Trophoblast cell (in vitro differentiated cells and primary cell): ENCODE measurements at regions not wholly inside any gene's neighbourhood (a gene's known extent, or its start where the extent isn't known, plus 50 kb on each side); places are given as distances from the start of the nearest gene placed in this dataset.

Experiments used
- DNase-seq, 2 donors: peaks; one replicate each; pipeline ENCODE4 v3.0.0-alpha.2; 2016
- H2AFZ ChIP-seq: 2 replicates; pipeline ENCODE4 v1.6.1; 2013; ENCODE audit warnings: low read length, moderate library complexity, mild to moderate bottlenecking; ENCODE audit not compliant: insufficient read depth, poor library complexity
- H2AK5ac ChIP-seq: 2 replicates; pipeline ENCODE4 v1.6.1; 2013; ENCODE audit warnings: mild to moderate bottlenecking, low read length
- H2BK120ac ChIP-seq: 2 replicates; pipeline ENCODE4 v1.6.1; 2013; ENCODE audit warnings: low read length, mild to moderate bottlenecking, moderate library complexity; ENCODE audit not compliant: insufficient read depth, poor library complexity
- H2BK12ac ChIP-seq: 2 replicates; pipeline ENCODE4 v1.6.1; 2013; ENCODE audit warnings: mild to moderate bottlenecking, low read length, moderate library complexity
- H2BK5ac ChIP-seq: 2 replicates; pipeline ENCODE4 v1.6.1; 2013; ENCODE audit warnings: low read length, low read depth, moderate library complexity, mild to moderate bottlenecking; ENCODE audit not compliant: poor library complexity
- H3K14ac ChIP-seq: 2 replicates; pipeline ENCODE4 v1.6.1; 2013; ENCODE audit warnings: mild to moderate bottlenecking, low read length
- H3K18ac ChIP-seq: 2 replicates; pipeline ENCODE4 v1.6.1; 2013; ENCODE audit warnings: mild to moderate bottlenecking, low read length
- H3K23ac ChIP-seq: 2 replicates; pipeline ENCODE4 v1.6.1; 2013; ENCODE audit warnings: low read length
- H3K27ac ChIP-seq: 2 replicates; pipeline ENCODE4 v1.5.1; 2013; ENCODE audit warnings: low read depth, mild to moderate bottlenecking, inconsistent platforms, low read length, moderate library complexity
- H3K27me3 ChIP-seq: 2 replicates; pipeline ENCODE4 v1.6.1; 2013; ENCODE audit warnings: inconsistent platforms, mild to moderate bottlenecking, low read length, moderate library complexity; ENCODE audit not compliant: insufficient read depth
- H3K36me3 ChIP-seq, 2 experiments: 1 replicate in 1 of 2; 2 replicates in 1 of 2; pipeline ENCODE4 v1.6.1; 2013; ENCODE audit warnings: low read length in 2 of 2, mild to moderate bottlenecking in 2 of 2, moderate library complexity in 1 of 2; ENCODE audit not compliant: insufficient read depth in 2 of 2, control insufficient read depth in 1 of 2
- H3K4ac ChIP-seq: 2 replicates; pipeline ENCODE4 v1.6.1; 2013; ENCODE audit warnings: low read depth, mild to moderate bottlenecking, low read length, moderate library complexity
- H3K4me1 ChIP-seq, 2 experiments: 1 replicate in 1 of 2; 2 replicates in 1 of 2; pipeline ENCODE4 v1.6.1; 2013; ENCODE audit warnings: low read length in 2 of 2, mild to moderate bottlenecking in 2 of 2, moderate library complexity in 1 of 2; ENCODE audit not compliant: insufficient read depth in 2 of 2, control insufficient read depth in 1 of 2
- H3K4me2 ChIP-seq: 2 replicates; pipeline ENCODE4 v1.6.1; 2013; ENCODE audit warnings: inconsistent platforms, mild to moderate bottlenecking, low read length, moderate library complexity
- H3K4me3 ChIP-seq: 2 replicates; pipeline ENCODE4 v1.5.1; 2013; ENCODE audit warnings: mild to moderate bottlenecking, low read depth, low read length, inconsistent platforms
- H3K79me1 ChIP-seq: one replicate; pipeline ENCODE4 v1.6.1; 2013; ENCODE audit warnings: low read length
- H3K79me2 ChIP-seq: 2 replicates; pipeline ENCODE4 v1.6.1; 2013; ENCODE audit warnings: low read length, mild to moderate bottlenecking; ENCODE audit not compliant: control insufficient read depth, insufficient read depth, poor library complexity
- H3K9ac ChIP-seq: 2 replicates; pipeline ENCODE4 v1.6.1; 2013; ENCODE audit warnings: mild to moderate bottlenecking, low read length
- H3K9me3 ChIP-seq: 2 replicates; pipeline ENCODE4 v1.6.1; 2013; ENCODE audit warnings: low read depth, mild to moderate bottlenecking, control low read depth, inconsistent platforms, low read length; ENCODE audit not compliant: insufficient read depth
- H4K12ac ChIP-seq: 2 replicates; pipeline ENCODE4 v1.6.1; 2013; ENCODE audit warnings: low read depth, mild to moderate bottlenecking, low read length, moderate library complexity
- H4K8ac ChIP-seq: 2 replicates; pipeline ENCODE4 v1.6.1; 2013; ENCODE audit warnings: low read depth, mild to moderate bottlenecking, low read length, moderate library complexity
- H4K91ac ChIP-seq: one replicate; pipeline ENCODE4 v1.6.1; 2013; ENCODE audit warnings: low read depth, mild to moderate bottlenecking, low read length, moderate library complexity
- WGBS: extraction: QIAGEN DNeasy Blood & Tissue Kit; methylation state at CpG from one replicate; pipeline ENCODE4 v1.1.7; 2013; ENCODE audit warnings: missing lambda C conversion rate; ENCODE audit not compliant: insufficient read length, insufficient coverage; ENCODE audit errors: extremely low coverage; 5-methylcytosine and 5-hydroxymethylcytosine counted together

DNA sequence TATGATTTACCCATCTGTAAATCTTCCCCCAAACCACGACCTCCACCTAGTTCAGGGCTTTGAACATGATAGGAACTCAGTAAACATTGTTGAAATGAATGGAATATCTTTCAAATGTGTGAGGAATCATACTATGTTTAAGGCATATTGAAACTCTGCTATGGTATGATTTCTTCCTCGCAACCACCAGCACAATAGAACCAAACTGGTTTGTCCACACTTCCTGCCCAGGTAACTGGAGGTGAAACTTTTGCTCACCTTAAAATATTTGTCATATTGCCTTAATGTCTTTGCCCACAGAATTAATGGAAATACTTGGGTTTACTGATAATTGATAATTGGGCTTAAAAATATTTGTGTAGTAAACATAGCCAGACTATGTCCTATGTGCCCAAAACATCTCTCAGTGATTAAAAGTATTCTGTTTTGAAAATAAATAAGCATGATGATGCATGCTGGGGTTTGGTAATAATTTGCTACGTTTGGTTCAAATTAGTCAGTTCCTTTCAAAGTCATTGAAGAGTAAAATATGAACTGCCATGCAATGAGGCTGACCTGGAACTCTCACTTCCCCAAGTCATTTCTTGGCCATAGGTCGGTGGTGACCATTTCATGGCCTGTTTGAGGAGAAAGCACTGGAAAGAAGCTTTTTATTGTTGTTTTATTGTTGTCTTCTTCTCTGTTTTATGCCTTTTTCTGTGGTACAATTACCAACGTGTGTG is 73.3 kb downstream of the TNFSF18 start:
- Histone ChIP-seq H2AK5ac (no peak overlapping the region), H3K36me3 (no peaks in the 10 kb centered on the region), H3K27ac (no peak overlapping the region), H3K4me1 (peaks cover 0 to 2% of the 10 kb centered on the region in 2 experiments), H3K23ac (no peak overlapping the region), H3K4ac (no peak overlapping the region), H3K14ac (no peak overlapping the region), H3K79me1 (peaks cover 2% of the 10 kb centered on the region), H2AFZ (no peak overlapping the region), H2BK5ac (no peak overlapping the region), H2BK120ac (no peak overlapping the region), H3K18ac (no peak overlapping the region), H4K12ac (no peak overlapping the region), H3K4me2 (no peak overlapping the region), H3K4me3 (no peak overlapping the region), H3K27me3 (no peaks in the 10 kb centered on the region), H4K91ac (no peak overlapping the region), H2BK12ac (no peak overlapping the region), H3K79me2 (no peaks in the 10 kb centered on the region), H4K8ac (no peak overlapping the region), H3K9me3 (no peaks in the 10 kb centered on the region), H3K9ac (no peak overlapping the region)
- WGBS, result no CpG with 5 or more reads among the region's 5 CpGs
- peak; percentile 10 to 61 for DNase-seq

DNA sequence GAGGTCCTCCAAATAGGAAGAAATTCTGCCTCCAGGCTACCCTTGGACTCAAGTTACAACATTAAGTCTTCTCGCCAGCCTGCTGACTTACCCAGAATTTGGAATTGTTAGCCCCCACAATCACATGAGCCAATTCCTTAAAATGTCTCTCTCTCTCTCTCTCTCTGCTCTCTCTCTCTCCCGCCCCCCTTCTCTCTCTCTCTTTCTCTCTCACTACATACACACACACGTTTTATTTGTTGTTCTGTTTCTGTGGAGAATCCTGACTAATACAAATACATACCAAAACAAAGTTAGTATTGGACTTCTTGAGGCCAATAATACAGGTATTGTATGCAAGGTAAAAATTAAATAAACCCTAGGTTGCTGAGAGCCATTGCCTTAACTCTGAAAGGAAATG is 72.1 kb downstream of the TNFSF18 start:
- Histone ChIP-seq H3K79me1 (no peaks in the 10 kb centered on the region), H3K18ac (no peak overlapping the region), H3K79me2 (no peaks in the 10 kb centered on the region), H2AFZ (no peak overlapping the region), H2AK5ac (no peak overlapping the region), H3K4ac (no peak overlapping the region), H3K9me3 (no peaks in the 10 kb centered on the region), H3K4me1 (peaks cover 0 to 2% of the 10 kb centered on the region in 2 experiments), H3K27me3 (no peaks in the 10 kb centered on the region), H3K23ac (no peak overlapping the region), H3K27ac (no peak overlapping the region), H3K9ac (no peak overlapping the region), H4K12ac (no peak overlapping the region), H3K14ac (no peak overlapping the region), H3K4me3 (no peak overlapping the region), H4K91ac (no peak overlapping the region), H2BK120ac (no peak overlapping the region), H4K8ac (no peak overlapping the region), H2BK12ac (no peak overlapping the region), H2BK5ac (no peak overlapping the region), H3K4me2 (no peak overlapping the region), H3K36me3 (no peaks in the 10 kb centered on the region)
- no CpG with 5 or more reads among the region's 3 CpGs for WGBS
- peak in 1 of 2 donors; percentile 32 for DNase-seq

GRCh38 chr1:172979828-172980227 is 70.9 kb downstream of the TNFSF18 start:
- no CpG with 5 or more reads among the region's 3 CpGs for WGBS
- H2AFZ ChIP-seq, result no peak overlapping the region

GRCh38 chr1:172980456-172980855 is 70.3 kb downstream of the TNFSF18 start:
- no peak overlapping the region for H3K4me3 ChIP-seq
- no peak overlapping the region for H3K4ac ChIP-seq
- no peaks in the 10 kb centered on the region for H3K36me3 ChIP-seq
- no peak overlapping the region for H2BK5ac ChIP-seq
- no peak overlapping the region for H3K23ac ChIP-seq
- no peak overlapping the region for H3K18ac ChIP-seq
- no peaks in the 10 kb centered on the region for H3K79me1 ChIP-seq
- no CpG with 5 or more reads among the region's 2 CpGs for WGBS
- H4K12ac ChIP-seq, result no peak overlapping the region
- H2BK12ac ChIP-seq, result no peak overlapping the region
- H3K14ac ChIP-seq, result no peak overlapping the region
- no peak overlapping the region for H2BK120ac ChIP-seq
- H4K8ac ChIP-seq, result no peak overlapping the region
- H2AK5ac ChIP-seq, result no peak overlapping the region
- peaks cover 0 to 2% of the 10 kb centered on the region in 2 experiments for H3K4me1 ChIP-seq
- H3K9me3 ChIP-seq, result no peaks in the 10 kb centered on the region
- no peak overlapping the region for H4K91ac ChIP-seq
- no peaks in the 10 kb centered on the region for H3K27me3 ChIP-seq
- no peak overlapping the region for H2AFZ ChIP-seq
- H3K27ac ChIP-seq, result no peak overlapping the region
- no peak for DNase-seq
- H3K4me2 ChIP-seq, result no peak overlapping the region
- no peaks in the 10 kb centered on the region for H3K79me2 ChIP-seq
- H3K9ac ChIP-seq, result no peak overlapping the region

More at GRCh38 chr1:172979828-172980227, 70.9 kb downstream of the TNFSF18 start:
- no peak overlapping the region for H3K4ac ChIP-seq
- no peak overlapping the region for H4K12ac ChIP-seq
- no peaks in the 10 kb centered on the region for H3K79me1 ChIP-seq
- no peaks in the 10 kb centered on the region for H3K36me3 ChIP-seq
- no peak overlapping the region for H2AK5ac ChIP-seq
- H2BK12ac ChIP-seq, result no peak overlapping the region
- no peak overlapping the region for H2BK5ac ChIP-seq
- DNase-seq, result no peak
- no peak overlapping the region for H3K18ac ChIP-seq
- H3K9ac ChIP-seq, result no peak overlapping the region
- H3K4me1 ChIP-seq, result peaks cover 0 to 2% of the 10 kb centered on the region in 2 experiments
- H3K14ac ChIP-seq, result no peak overlapping the region
- no peak overlapping the region for H4K8ac ChIP-seq
- no peak overlapping the region for H3K23ac ChIP-seq
- H2BK120ac ChIP-seq, result no peak overlapping the region
- H3K4me2 ChIP-seq, result no peak overlapping the region
- no peak overlapping the region for H3K4me3 ChIP-seq
- H4K91ac ChIP-seq, result no peak overlapping the region
- H3K27ac ChIP-seq, result no peak overlapping the region
- no peaks in the 10 kb centered on the region for H3K79me2 ChIP-seq
- H3K27me3 ChIP-seq, result no peaks in the 10 kb centered on the region
- no peaks in the 10 kb centered on the region for H3K9me3 ChIP-seq
